NCI-H524 (cell line): ENCODE measurements at regions not wholly inside any gene's neighbourhood (a gene's known extent, or its start where the extent isn't known, plus 50 kb on each side); places are given as distances from the start of the nearest gene placed in this dataset.

Experiments
- DNase-seq, 2 experiments: peaks; one replicate each; lab custom pipeline; 2025; lab: John Stamatoyannopoulos, UW

GRCh38 chr1:114314098-114314497 is 160.4 kb upstream of the SYT6 start:
- DNase-seq = no peak

DNA sequence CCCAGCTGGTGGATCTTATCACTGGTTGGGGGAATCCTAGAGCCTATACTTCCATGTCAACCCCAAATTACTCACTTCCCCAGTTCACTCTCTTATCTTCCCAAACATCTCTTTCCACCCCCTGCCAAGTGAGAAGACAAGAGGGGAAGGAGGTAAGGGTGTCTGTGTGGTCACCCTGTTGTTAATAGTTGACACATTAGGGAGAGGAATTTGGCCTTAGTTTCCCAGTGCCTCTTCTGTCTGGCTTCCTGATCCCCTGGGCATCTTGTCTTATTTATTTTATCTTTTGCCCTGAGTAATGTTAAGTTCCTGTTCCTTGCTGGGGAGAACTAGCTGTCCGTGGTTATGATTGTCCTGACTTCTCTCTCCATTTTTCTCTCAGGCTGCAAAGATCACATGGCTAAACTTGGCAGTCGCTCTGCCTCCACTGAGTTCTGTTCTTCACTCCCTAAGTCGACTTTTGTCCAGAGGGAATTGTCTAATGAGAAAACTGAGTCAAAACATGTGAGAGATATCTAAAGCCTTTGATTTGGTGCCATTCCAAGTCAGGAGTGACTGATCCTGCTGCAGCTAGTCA is 157.1 kb upstream of the SYT6 start:
- no peak for DNase-seq

- no peak for DNase-seq
Measured at GRCh38 chr1:114302821-114303220, 149.2 kb upstream of the SYT6 start.

DNA sequence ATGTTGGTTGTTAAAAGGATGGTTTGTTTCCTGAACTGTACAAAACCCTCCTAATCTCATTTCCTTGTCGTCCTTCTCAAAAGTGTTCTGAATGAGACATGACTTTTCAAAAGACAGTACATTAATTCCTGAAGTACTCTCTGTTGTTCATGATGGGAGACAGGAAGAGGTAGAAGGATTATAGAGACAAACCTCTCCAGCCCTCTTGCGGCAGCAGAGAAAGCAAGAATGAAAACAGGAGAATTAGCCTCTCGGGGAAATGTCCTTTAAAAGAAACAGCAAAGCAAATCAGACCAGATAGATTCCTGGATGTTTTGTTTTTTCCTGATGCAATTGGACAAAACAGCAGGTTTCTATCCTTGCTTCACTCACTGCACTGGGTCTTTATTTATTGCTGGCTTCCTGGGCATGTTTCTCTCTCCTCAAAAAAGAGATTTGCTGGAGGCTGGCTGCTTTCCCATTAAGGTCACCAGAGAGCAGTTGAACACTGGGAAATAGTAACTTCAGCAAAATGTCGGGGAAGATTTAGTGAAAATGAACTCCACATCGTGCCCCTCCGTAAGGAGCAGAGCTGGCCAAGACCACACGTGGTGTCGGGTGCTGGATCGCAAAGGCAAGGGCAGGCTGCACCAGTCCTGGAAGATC is 145.8 kb upstream of the SYT6 start:
- no peak for DNase-seq

DNA sequence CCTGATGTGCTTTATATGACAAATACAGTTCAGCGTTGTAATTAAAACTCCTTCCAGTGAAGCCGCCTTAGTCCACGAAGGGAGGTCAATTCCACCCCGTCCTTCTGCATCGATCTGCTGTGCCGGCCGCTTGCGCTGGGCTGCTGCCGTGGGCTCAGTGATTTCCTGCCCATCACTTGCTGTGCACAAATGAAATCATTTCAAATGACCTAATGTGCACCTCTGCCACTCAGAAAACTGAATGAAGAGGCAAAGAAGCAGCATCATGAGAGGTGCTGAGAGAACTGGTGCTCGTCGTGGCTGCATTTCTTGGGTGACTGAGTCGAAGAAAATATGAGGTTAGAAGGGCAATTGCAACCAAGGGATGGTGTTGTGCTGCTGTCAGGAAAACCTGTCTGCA is 144.3 kb upstream of the SYT6 start:
- no peak for DNase-seq

DNA sequence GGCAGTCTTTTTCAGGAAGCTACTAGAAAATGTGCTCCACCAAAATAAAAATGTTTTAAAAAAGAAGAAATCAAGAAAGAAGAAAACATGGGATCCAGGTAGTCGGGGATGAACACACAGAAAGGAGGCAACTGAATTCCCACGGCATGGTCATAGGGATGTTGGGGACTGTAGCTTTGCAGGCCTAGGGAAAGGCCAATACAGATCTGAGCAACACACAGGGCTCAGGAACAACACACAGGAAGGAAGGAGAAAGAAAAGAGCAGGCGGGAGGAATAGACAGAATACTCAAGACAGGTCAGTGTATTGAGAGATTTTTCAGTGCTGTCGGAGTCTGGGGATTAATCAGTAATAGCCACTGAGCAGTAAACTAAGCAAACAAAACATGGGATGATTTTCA is 142.7 kb upstream of the SYT6 start:
- DNase-seq = no peak

- DNase-seq = no peak
Measured at GRCh38 chr1:114295321-114295720, 141.7 kb upstream of the SYT6 start.

DNA sequence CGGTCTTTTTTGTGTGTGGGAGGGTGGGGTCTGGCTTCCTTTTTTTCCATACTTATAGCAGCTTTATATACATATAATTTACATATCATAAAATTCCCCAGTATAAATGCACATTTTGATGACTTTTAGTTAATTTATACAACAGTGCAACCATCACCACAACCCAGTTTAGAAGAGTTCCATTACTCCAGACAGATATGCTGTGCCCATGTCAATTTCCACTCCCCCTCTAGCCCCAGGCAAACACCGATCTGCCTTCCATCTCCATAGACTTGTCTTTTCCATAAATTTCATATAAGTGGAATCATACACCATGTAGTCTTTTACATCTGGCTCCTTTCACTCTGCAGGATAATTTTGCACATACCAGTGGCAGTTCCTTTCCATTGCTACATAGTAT is 139.2 kb upstream of the SYT6 start:
- no peak for DNase-seq

- DNase-seq = no peak
Measured at GRCh38 chr1:114292194-114292593, 138.5 kb upstream of the SYT6 start.

DNA sequence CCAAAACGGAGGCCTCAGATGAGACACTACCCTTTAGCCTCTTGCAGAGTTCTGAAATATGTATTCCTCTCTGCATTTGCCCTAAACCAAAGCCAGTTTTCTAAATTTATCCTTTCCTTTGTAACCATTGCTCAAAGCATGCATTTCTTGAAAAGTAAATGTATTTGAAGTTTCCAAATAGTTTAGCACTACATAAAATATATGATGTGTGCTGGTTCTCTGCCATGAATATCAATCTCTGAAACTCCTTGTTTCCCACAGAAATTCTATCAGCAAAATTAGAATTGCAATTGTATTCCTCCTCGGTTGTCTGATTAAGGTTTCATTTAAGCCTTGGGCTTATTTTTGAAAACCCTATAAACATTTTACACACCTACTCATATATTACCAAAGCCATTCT is 137.1 kb upstream of the SYT6 start:
- DNase-seq = no peak

DNA sequence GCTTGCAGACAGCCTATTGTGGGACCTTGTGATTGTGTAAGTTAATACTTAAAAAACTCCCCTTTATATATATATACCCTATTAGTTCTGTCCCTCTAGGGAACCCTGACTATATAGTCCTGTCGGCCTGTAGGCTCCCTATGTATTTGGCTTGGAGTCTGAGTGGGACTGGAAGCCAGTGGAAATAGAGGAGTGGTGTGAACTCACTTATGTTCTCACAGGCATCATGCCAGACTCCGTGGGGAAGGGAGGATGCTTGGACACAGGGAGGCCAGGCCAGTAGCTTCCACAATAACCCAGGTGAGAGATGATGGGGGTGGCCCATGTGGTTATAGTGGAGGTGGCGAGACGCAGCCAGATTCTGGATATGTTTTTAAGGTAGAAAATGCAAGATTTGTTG is 136.7 kb upstream of the SYT6 start:
- no peak for DNase-seq

- no peak for DNase-seq
Measured at GRCh38 chr1:114289824-114290223, 136.2 kb upstream of the SYT6 start.

- no peak for DNase-seq
Measured at GRCh38 chr1:114289306-114289705, 135.6 kb upstream of the SYT6 start.

- peak in 1 of 2 experiments; percentile 11 for DNase-seq
Measured at GRCh38 chr1:114286960-114287359, 133.3 kb upstream of the SYT6 start.

GRCh38 chr1:114286179-114286578 is 132.5 kb upstream of the SYT6 start:
- no peak for DNase-seq

DNA sequence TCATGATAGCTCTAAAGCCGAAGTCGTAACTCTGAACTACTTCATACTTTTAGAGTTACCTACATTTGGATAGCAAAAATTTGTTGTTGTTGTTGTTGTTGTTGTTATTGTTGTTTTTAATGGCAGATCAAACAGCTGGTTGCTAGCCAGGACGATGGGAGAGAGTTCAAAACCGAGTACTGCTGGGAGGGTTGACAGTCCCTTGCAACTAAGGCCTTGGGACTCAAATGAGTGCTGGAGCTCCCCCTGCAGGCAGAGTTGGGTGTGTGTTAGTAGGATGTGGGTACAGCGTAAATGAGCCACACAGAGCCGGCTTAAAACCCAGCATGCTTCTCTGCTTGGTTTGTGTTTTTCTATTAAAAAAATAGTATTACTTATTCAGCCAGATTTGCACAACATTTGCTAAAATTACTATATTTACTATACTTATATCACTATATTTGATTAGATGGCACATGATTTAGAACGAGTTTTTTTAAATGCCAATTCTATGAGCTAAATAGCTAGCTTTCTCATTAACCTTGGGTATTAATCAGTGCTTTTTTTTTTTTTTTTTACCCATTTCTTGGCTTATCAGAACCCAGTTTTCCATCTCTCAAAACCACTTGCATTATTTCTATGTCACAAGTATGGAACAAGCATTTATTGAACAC is 129.2 kb upstream of the SYT6 start:
- DNase-seq = peak; percentile 71 to 81

DNA sequence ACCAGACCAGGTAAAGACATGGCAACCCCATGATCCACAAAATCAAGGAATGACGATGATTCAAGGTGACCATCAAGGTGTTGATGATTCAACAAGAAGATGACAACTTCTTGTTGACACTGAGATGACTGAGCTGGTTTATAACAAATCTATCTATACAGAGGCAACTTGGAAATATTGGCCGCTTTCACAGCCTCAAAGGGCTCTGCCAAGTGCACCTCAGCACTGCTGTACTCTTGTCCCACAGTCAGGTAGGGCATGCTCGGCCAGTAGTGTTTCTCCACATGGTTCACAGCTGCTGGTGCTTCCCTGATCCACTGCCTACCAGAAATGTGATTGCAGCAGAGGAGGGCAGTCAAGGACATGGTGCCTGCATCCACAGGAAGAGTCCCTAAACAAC is 125.2 kb upstream of the SYT6 start:
- DNase-seq = no peak

- DNase-seq = no peak
Measured at GRCh38 chr1:114278430-114278829, 124.8 kb upstream of the SYT6 start.

GRCh38 chr1:114274621-114275317 is 121.1 kb upstream of the SYT6 start:
- DNase-seq = peak; percentile 19 to 78

DNA sequence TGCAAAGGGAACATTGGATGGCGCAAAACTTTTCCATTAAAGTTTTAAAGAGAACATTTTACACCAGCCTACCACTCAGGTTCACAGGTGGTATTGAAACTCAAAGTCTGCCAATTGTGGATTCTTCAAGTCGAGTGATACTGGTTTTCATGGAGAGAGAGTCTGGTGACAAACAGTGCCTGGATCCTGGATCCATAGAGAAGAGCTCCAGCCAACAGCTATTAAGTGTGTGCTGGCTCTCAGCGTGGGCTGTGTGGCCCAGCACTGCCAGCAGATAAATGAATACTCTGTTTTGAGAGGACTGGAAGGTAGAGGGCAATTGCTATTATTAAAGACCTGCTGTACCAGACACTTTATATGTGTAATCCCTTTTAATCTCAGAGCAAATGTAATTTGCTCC is 118.9 kb upstream of the SYT6 start:
- no peak for DNase-seq

DNA sequence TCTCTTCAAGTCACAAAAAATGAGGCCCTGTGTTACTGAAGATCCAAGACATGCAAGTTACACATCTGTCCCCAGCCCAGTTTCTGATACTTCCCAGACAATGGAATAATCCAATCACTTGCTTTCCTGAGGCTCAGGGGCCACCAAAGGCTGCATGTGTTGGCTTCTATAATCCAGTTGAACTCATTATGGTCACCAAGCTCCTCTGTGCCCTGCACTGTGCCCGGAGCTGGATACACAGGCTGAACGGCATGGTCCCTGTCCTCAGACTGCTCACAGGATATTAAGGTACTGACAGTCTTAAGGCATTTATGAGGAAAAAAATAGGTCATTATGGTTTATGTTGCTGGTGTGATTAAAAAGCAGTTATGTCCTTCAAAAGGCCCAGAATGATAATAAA is 117.0 kb upstream of the SYT6 start:
- DNase-seq = no peak

DNA sequence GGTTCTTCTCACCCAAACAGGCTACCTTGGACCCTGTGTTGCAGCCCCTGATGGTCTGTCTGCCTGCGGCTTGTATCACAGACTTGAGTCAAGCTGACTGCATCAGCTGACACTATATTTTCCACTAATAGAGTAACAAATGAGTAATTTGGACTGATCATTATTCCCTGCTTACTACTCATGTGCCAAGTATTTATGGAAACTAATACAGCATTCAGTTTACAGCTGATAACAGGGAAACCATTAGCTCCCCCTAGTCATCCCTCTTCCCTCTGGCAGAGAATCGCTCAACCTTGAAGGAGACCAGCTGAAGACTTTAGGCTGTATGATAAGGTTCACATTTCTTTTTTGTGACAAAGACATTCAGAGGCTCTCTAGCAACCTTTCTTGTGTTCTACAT is 116.6 kb upstream of the SYT6 start:
- DNase-seq = no peak

- DNase-seq = no peak
Measured at GRCh38 chr1:114269539-114269938, 115.9 kb upstream of the SYT6 start.
